Prostate gland (tissue), 2 donors: ENCODE measurements at regions not wholly inside any gene's neighbourhood (a gene's known extent, or its start where the extent isn't known, plus 50 kb on each side); places are given as distances from the start of the nearest gene placed in this dataset.
A peak's percentile ranks its signal among the peaks of the same experiment; 100 is the strongest.

Experiments used
- DNase-seq: peaks from one replicate; pipeline ENCODE4 v3.0.0-alpha.2; 2019; ENCODE audit warnings: low spot score
- H3K27ac ChIP-seq, 2 donors: fragments of 200-600 bp; sonication (generic); 2 replicates each; pipeline ENCODE4 v1.5.1; 2017 to 2019
- H3K27me3 ChIP-seq: fragments of 200-600 bp; sonication (generic); replicated peaks from 2 replicates; pipeline ENCODE4 v1.5.1; 2019; ENCODE audit not compliant: insufficient read depth
- H3K36me3 ChIP-seq, 2 donors: fragments of 200-600 bp; sonication (generic); 1 replicate in 1 of 2; 2 replicates in 1 of 2; pipeline versions ENCODE4 v1.5.1 to v1.8.1; 2017 to 2019
- H3K4me1 ChIP-seq: fragments of 200-600 bp; sonication (generic); replicated peaks from 2 replicates; pipeline ENCODE4 v1.5.1; 2019
- H3K4me3 ChIP-seq, 2 donors: fragments of 200-600 bp; sonication (generic); 2 replicates each; pipeline ENCODE4 v1.5.1; 2017 to 2019
- H3K9me3 ChIP-seq: fragments of 200-600 bp; sonication (generic); 2 replicates; pipeline ENCODE4 v1.5.1; 2017
- CTCF ChIP-seq, 4 experiments: fragments of 200-600 bp in 2 of 4; fragments of 450-650 bp in 2 of 4; sonication (generic) in 2 of 4; IDR thresholded peaks; 1 replicate in 3 of 4; 2 replicates in 1 of 4; pipeline ENCODE4 v1.5.1; 2016 to 2019; ENCODE audit warnings: antibody characterized with exemption in 4 of 4, mild to moderate bottlenecking in 2 of 4, moderate library complexity in 2 of 4
- POLR2A ChIP-seq: fragments of 450-650 bp; IDR thresholded peaks from one replicate; pipeline ENCODE4 v1.6.1; 2016; ENCODE audit warnings: antibody characterized with exemption, mild to moderate bottlenecking
- POLR2AphosphoS5 ChIP-seq: sonication (generic); formaldehyde crosslinking; IDR thresholded peaks from one replicate; pipeline ENCODE4 v1.6.1; 2017; ENCODE audit warnings: antibody characterized with exemption
- WGBS: methylation state at CpG from one replicate; pipeline ENCODE4 v1.1.5; 2018; 5-methylcytosine and 5-hydroxymethylcytosine counted together
- intact Hi-C: fragments of 100-400 bp; cut with DNase I; formaldehyde crosslinking; loops from one replicate; pipeline ENCODE4 v1.14.2; 2022

GRCh38 chr18:71837547-71837946 is 706.6 kb downstream of the CBLN2 start:
- TF ChIP-seq POLR2A (no peak), CTCF (IDR thresholded peaks at IDR 0.05) (no peak), POLR2AphosphoS5 (no peak)
- intact Hi-C loops: no loop called here
- WGBS: 76% methylated on average over 1 of the region's 1 CpG

GRCh38 chr18:71832946-71833617 is 711.1 kb downstream of the CBLN2 start:
- H3K27me3 ChIP-seq: no peaks in the 10 kb centered on the region
- H3K9me3 ChIP-seq: no peaks in the 10 kb centered on the region
- H3K27ac ChIP-seq: no peak overlapping the region
- H3K4me1 ChIP-seq: peaks cover 2% of the 10 kb centered on the region
- no peak for DNase-seq
- no peaks in the 10 kb centered on the region for H3K36me3 ChIP-seq
- H3K4me3 ChIP-seq: no peak overlapping the region
- intact Hi-C loops: no loop called here
- TF ChIP-seq CTCF (IDR thresholded peaks at IDR 0.05) (no peak), POLR2A (no peak), POLR2AphosphoS5 (no peak)
- WGBS: 89% methylated on average over 13 of the region's 13 CpGs

More at GRCh38 chr18:71837547-71837946, 706.6 kb downstream of the CBLN2 start:
- H3K27me3 ChIP-seq: no peaks in the 10 kb centered on the region
- H3K4me1 ChIP-seq: no peaks in the 10 kb centered on the region
- H3K9me3 ChIP-seq: no peaks in the 10 kb centered on the region
- no peak overlapping the region for H3K4me3 ChIP-seq
- no peak for DNase-seq
- H3K27ac ChIP-seq: no peak overlapping the region
- no peaks in the 10 kb centered on the region for H3K36me3 ChIP-seq

GRCh38 chr18:71831039-71831438 is 713.1 kb downstream of the CBLN2 start:
- Histone ChIP-seq H3K27ac (no peak overlapping the region), H3K36me3 (no peaks in the 10 kb centered on the region), H3K4me3 (no peak overlapping the region), H3K27me3 (no peaks in the 10 kb centered on the region), H3K4me1 (peaks cover 2% of the 10 kb centered on the region), H3K9me3 (no peaks in the 10 kb centered on the region)
- intact Hi-C loops: no loop called here
- TF ChIP-seq POLR2A (no peak), POLR2AphosphoS5 (peak; percentile 78)
- peak; percentile 67 for DNase-seq

GRCh38 chr18:71827301-71827700 is 716.8 kb downstream of the CBLN2 start:
- TF ChIP-seq POLR2AphosphoS5 (no peak), POLR2A (no peak), CTCF (IDR thresholded peaks at IDR 0.05) (no peak)
- no peak for DNase-seq
- 75% methylated on average over 3 of the region's 3 CpGs for WGBS
- intact Hi-C loops: no loop called here
- H3K36me3 ChIP-seq: no peaks in the 10 kb centered on the region
- no peaks in the 10 kb centered on the region for H3K27me3 ChIP-seq
- H3K4me1 ChIP-seq: peaks cover 2% of the 10 kb centered on the region
- H3K27ac ChIP-seq: no peak overlapping the region
- H3K9me3 ChIP-seq: no peaks in the 10 kb centered on the region
- no peak overlapping the region for H3K4me3 ChIP-seq

- no peaks in the 10 kb centered on the region for H3K36me3 ChIP-seq
- intact Hi-C loops: no loop called here
- no peak overlapping the region for H3K27ac ChIP-seq
- no peaks in the 10 kb centered on the region for H3K9me3 ChIP-seq
- H3K4me3 ChIP-seq: no peak overlapping the region
- no peaks in the 10 kb centered on the region for H3K4me1 ChIP-seq
- no peak for TF ChIP-seq POLR2A
- no peak for DNase-seq
- 75% methylated on average over 2 of the region's 2 CpGs for WGBS
- H3K27me3 ChIP-seq: no peaks in the 10 kb centered on the region
These were observed 728.8 kb downstream of the CBLN2 start for GRCh38 chr18:71815305-71815704.

- Histone ChIP-seq H3K4me3 (no peak overlapping the region), H3K27ac (no peak overlapping the region), H3K9me3 (no peaks in the 10 kb centered on the region), H3K27me3 (no peaks in the 10 kb centered on the region), H3K4me1 (no peaks in the 10 kb centered on the region), H3K36me3 (no peaks in the 10 kb centered on the region)
- intact Hi-C loops: loop anchor here (5.0 kb wide), 1 partner anchor 48 kb away; no protein-coding TSS in a partner anchor
- no peak for DNase-seq
- 35% methylated on average over 3 of the region's 3 CpGs for WGBS
- peak; percentile 24 for TF ChIP-seq POLR2AphosphoS5
- TF ChIP-seq CTCF (IDR thresholded peaks at IDR 0.05): no peak
These were observed 734.4 kb downstream of the CBLN2 start for GRCh38 chr18:71809711-71810110.
